GM20431 (cell line): ENCODE measurements at regions not wholly inside any gene's neighbourhood (a gene's known extent, or its start where the extent isn't known, plus 50 kb on each side); places are given as distances from the start of the nearest gene placed in this dataset.
"Not testable (repeated sequence)": the region's sequence is repeated elsewhere in the genome, so short reads cannot be mapped to it uniquely, and the experiment has no call there.

Source experiments
- in situ Hi-C: fragments of 300-500 bp; cut with MseI, MboI; formaldehyde crosslinking; loops from one replicate; pipeline ENCODE4 v1.15.0; 2020; ENCODE audit warnings: low sequenced_read_pairs; ENCODE audit not compliant: unreplicated experiment

DNA sequence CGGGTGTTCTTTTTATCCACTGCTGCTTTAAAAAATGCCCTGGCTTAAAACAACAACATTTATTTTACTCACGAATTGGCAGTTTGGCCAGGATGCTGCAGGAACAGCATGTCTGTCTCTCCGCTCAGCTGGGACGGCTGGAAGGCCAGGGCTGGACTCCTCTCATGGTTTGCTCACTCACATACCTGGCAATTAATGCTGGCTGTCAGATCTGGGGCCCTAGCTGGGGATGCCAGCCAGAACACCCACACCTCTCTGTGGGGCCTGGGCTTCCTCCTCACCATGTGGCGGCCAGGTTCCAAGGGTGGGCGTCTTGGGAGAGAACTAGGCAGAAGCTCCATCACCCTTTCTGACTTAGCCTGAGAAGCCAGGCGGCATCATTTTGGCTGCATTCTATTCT is 189.1 kb upstream of the IL12B start:
- in situ Hi-C loops, result no loop called here

DNA sequence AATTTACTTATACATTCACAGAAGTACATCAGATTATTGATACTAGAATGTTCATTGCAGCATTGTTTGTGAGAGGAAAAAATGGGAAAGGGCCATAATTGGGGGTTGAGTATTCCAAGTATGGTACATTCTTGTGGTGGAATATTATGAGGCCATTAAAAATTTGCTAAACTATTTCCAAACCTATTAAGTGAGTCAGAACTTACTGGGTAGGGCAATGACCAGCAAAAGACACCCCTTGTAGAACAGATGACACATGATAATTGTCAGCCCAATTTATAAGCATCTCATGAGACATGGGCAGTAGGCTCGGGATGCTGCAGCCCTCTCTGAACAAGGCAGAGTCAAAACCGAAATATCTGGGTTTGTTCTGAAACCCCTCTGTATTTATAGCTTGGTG is 192.6 kb upstream of the IL12B start:
- in situ Hi-C loops, result no loop called here

DNA sequence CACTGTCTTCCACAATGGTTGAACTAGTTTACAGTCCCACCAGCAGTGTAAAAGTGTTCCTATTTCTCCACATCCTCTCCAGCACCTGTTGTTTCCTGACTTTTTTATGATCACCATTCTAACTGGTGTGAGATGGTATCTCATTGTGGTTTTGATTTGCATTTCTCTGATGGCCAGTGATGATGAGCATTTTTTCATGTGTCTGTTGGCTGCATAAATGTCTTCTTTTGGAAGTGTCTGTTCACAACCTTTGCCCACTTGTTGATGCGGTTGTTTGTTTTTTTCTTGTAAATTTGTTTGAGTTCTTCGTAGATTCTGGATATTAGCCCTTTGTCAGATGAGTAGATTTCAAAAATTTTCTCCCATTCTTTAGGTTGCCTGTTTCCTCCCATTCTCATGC is 194.0 kb upstream of the IL12B start:
- in situ Hi-C loops, result not testable (repeated sequence)

DNA sequence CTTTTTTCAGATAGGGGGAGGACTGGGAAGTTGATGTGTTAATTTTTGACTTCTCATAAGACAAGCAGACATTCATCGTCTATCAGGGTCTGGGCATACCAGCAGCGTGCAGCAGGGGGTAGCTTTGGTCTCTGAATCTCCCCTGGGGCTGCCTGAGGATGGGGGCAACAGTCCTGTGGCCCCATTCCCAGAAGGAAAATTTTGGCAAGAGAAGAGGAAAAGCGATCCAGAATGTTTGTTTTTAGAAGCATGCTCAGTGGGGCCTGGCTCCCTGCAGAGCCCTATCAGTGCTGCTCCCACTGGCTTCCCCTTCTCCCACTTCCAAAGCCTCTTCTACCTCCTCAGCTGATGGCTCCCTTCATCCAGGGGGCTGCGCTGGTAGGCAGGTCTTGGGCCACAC is 194.8 kb upstream of the IL12B start:
- in situ Hi-C loops, result no loop called here

DNA sequence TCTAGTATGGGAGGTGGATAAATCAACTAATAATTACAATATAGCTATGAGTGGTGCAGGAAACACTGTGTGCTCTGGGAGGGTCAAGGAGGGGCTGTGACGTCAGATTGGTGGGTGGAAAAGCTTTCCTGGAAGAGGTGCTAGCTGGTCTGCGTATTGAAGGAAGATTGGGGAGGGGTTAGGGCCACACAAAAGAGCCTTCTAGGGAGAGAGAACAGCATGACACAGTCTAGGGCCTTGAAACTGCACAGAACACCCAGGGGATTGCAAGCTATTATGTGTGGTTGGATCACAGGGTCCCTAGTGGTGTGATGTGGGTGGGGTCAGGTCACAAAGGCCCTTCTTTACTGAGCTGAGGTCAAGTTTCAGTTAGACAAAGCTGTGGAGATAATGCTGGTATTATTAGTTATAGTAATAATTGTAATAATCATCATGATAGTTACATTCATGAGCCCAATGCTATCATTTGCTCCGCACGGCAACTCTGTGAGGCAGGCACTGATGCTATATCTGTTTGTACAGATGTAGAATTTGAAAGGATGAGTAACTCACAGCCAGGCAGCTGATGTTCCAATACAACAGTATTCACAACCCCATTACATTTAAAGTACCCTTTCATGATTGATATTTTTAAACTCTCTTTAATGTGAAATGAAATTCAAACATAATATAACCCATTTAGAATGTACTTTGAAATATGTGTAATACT is 197.4 kb upstream of the IL12B start:
- in situ Hi-C loops, result no loop called here

DNA sequence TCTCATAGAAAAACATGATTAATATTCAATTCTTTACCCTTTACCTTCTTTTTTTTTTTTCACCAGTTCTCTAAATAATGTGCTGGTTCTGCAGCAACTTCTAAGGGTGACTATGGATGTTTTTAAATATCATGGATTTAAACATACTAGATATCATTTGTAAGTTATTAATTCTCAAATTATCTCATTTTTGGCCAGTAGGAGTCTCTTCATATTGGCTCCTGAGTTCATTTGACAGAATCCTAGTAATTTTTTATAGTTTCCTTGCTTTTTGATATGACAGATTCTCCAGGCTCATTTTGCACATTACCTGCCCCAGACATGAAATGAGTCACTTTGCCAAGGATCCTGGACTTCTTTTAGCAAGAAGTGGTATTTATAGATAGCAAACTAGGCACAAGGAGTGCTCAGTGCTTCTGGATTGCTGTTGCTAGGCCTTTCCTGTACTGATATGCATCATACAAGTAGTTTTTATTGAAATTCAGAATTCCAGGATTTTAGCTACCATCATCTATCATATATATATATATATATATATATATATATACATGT is 201.3 kb upstream of the IL12B start:
- in situ Hi-C loops, result no loop called here

DNA sequence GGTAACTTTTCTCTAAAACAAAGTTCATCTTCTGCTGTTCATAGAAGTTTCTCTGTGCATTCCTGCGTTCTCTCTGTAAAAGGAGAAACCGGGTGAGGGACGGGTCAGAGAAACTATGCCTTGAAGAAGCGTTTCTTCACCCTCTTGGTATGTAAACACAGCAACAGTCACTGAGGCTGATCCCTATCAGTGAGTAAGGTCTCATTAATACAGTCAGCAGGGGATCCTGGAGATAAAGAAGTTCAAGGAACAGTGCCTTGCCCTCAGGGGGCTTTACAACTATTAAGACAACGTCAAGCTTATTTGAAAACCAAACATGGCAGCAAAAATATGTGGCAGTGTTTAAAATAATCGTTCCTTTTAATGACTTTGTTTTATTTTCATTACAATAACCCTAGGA is 202.9 kb upstream of the IL12B start:
- in situ Hi-C loops, result no loop called here

DNA sequence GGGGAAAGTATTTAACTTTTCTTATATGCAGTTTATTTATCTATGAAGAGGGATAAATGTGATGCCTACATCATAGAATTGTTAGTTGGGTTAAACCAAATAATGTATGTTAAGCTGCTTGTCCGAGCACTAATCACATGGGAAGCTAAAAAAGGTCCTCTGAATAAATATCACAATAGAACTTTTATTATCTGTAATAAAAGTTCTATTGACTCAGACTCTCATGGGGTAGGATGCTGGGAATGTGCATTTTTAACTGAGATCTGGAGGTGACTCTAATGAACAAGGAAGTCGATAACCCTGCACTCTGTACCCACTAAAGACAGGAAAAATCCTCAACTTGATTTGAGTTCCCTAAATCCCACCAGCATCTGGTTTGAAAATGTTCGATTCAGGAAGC is 205.9 kb upstream of the IL12B start:
- in situ Hi-C loops, result no loop called here

DNA sequence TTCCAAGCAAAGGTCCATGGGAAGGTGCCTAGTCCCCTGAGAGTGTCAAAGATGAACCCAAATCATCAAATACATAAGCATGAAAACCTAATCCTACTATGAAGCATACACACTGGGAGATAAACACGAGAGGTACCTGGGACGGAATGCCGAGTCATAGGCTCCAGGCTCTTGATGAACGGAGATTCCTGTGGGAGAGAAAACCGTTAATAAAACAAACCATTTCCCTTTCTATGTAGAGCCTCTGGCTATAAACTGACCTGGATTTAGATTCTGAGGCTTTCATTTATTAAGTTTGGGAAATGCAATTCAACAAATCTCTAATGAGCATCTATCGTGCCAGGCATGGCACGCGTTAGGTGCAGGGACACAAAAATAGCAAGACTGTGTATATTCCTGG is 206.4 kb upstream of the IL12B start:
- in situ Hi-C loops, result no loop called here

DNA sequence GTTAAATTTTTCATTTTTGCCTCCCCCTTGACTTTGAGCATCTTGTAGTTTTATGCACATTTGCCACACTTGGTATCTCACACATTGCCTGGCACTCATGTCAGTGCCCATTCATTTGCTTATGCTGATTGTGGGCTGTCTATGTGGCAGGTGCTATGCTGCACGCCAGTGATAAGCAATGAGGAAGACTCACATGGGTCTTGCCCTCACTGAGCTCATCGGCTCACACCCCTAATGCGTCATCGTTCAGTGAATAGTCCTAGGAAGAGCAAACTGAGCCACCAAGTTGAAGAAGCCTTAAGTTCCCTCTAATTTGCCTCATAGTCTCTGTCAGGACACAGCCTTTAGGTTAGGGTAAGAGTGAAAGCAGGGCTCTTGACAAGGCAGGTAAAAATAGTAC is 209.4 kb upstream of the IL12B start:
- in situ Hi-C loops, result no loop called here

DNA sequence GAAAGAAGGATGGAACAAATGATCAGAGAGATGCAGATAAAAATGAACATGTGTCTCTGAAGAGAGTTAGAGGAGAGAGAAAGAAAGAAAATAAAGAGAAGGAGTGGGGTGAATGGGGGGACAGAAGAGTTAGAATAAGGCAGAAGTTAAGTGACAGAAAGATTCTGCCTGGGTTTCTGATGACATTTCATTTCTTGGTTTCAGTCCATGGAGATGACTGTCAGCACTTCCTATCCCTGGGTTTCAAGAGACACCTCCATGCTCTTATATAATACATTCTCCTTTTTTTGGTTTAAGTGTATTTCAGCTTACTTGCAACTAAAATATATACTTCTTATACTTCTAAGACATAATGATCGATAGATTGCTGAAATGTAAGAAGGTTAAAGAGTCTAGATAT is 213.0 kb upstream of the IL12B start:
- in situ Hi-C loops, result no loop called here

DNA sequence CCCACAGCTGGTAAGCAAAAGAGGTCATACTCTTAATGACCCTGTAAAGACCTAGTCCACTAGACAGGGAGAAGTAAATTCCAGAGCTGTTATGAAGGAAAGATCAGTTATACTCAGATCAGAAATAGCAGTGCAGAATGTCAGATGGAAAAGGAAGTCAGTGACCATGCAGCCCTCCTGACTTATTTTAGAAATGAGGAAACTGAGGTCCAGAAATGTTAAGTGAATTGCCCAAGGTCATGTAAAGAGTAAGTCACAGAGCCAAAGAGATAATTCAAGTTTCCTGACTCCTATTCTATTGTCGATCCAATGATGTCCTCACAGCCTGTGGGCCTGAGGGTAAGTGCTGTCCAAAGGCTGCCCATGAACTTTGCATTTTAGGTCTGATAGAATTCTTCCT is 214.9 kb upstream of the IL12B start:
- in situ Hi-C loops, result no loop called here

DNA sequence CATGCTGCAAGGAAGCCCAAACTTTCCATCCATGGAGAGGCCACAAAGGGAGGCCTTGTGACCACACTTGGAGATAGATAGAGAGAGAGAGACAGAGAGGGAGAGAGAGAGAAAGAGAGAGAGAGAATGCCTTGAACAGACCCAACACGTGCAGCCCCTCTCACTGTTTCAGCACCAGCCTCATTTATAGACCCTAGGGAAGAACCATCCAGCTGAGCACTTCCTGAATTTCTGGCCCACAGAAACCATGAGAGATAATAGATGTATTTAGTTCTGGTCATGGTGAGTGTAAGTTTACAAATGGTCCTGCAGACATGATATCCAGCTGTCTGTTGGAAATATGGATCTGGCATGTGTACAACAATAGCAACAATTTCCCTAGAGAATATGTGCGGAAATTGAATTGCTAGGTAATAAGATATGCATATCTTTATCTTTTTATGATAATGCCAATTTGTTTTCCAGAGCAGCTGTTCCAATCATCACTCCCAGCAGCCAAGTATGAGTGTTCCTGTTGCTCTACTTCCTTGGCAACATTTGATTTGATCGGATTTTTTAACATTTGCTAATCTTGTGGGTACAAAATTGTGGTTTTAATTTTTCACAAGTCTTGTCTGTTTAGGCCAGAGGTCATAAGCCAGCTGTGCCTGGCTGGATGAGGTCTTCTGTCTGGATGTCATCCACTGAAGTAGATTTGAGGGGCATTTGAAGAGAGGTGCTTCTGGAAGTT is 217.3 kb upstream of the IL12B start:
- in situ Hi-C loops, result no loop called here

DNA sequence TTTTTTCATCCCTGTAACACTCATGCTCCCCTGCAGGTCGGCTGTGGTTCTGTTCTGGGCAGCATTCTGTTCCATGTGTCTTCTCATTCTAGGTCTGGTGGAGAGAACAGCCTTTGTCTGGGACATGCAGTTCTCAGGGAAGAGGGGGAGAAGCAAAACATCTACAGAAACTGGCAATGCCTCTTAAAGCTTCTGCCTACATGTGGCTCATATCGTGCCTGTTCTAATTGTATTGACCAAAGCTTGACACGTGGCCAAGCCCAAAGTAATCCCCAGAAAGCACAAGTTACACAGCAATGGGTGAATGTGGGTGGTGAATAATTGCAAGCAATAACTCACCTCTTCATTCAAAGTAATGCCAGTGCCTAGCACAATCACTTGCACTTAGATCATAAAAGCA is 218.2 kb upstream of the IL12B start:
- in situ Hi-C loops, result no loop called here

DNA sequence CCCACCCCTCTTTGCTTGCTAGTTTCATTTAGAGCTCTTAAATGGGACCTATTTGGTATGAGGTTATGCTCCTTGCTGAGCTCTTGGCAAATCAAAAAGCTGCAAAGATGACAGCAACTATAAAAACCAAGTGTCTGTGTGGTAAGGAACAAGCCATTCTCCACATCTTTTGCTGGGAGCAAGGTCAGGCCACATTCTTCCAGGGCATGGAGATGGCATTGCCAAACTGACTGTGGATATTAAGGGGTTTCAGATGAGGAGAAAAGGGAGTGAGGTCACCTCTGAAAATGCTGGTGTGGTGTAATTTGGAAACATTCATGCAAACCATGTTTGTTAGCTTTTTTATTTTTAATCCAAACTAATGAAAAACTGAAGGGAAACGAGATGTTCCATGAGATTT is 218.8 kb upstream of the IL12B start:
- in situ Hi-C loops, result no loop called here

DNA sequence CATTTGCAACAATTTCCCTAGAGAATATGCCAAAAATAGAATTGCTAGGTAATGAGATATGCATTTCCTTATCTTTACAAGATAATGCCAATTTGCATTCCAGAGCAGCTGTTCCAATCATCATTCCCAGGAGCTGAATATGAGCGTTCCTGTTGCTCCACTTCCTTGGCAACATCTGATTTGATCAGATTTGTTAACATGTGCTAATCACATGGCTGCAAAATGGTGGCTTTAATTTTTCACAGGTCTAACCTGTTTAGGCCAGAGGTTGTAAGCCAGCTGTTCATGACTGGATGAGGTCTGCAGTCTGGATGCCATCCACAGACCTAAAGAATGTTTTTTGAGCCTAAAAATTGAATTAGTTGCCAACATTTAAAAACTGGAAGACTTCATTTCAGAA is 220.7 kb upstream of the IL12B start:
- in situ Hi-C loops, result no loop called here

DNA sequence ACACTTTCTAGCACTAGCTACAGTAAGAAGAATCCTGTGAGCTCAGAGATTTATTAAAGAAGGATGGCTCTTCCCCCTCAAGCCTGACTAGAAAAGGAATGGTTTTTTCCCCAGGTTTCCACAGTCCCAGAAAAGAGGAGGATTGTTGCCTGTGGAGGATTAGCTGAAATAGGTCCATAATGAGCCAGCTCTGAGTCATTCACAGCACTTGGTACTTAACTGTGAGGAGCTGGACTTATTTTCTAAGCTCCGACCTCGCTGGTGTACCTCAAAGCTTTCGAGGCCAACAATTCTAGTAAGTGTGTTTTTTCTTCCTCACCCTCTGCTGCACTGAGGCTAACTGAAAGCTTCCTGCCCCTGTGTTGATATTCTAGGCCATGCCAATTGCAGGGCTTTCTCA is 222.5 kb upstream of the IL12B start:
- in situ Hi-C loops, result no loop called here

DNA sequence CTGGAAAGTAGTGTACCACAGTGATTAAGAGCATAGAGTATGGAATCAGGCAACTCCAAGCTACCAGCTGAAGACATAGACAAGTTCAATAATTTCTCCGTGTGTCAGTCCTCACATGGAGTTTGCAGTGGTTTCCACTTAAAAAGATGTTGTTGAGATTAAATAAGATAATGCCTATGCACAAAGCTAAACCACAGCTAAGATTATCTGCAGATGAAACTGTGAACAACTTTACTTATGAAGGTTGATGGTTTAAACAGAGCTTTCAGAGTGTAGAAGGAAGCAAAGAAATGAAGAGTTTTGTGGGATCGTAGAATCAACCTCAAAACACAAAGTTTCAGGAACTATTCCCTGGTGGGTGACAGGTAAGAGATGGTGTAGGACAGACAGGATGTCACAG is 223.5 kb upstream of the IL12B start:
- in situ Hi-C loops, result no loop called here

DNA sequence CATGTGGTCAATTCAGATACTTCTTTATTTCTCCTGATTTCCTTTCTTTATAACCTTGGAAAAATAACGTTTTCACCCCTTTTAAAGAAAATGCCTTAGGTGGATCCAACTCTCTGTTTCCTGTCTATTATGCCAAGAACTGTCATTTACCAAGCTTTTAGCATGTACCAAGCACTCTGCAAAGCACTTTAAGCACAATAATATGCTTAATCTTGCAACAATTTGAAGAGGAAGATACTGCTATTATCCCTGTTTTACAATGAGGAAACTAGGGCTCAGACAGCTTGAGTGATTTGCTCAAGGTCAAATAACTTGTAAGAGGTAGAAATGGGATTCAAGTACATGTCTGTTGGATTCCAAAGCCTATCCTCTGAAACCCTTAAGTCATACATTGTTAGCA is 224.8 kb upstream of the IL12B start:
- in situ Hi-C loops, result no loop called here

DNA sequence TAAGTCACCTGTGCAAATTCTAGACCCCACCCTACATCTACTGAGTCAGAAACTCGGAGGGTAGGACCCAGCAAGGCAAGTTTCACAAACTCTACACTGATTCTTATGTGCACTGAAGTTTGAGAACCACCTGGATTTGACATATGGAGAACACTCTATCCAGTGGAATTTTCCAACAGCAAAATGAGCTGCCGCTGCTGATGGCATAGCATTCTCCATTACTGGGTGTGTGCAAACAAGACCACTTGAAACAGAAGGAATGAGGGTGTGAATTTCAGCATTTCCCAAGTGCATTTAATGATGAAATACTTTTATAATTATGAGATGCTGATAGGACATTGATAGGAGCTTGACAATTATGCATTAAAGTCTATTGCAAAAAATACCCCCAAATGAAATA is 229.1 kb upstream of the IL12B start:
- in situ Hi-C loops, result no loop called here

DNA sequence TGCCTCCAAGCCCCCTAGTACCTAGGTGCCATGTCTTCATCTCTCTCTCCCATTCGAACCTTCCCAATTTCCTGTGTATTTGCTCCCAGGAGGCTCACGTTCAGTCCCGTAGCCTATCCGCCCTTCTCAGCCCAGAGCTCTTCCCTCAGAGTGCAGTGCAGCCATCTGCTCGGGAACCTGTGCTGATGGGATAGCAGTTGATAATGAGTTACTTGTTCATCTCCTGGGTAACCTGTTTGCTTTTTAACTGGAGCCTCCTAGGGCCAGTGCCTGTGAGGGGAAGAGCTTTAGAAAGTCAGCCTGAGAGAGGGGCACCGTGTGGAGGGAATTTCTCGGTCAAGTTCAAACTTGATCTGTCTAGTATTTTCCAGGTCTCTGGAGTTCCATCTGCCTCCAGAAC is 229.8 kb upstream of the IL12B start:
- in situ Hi-C loops, result no loop called here

DNA sequence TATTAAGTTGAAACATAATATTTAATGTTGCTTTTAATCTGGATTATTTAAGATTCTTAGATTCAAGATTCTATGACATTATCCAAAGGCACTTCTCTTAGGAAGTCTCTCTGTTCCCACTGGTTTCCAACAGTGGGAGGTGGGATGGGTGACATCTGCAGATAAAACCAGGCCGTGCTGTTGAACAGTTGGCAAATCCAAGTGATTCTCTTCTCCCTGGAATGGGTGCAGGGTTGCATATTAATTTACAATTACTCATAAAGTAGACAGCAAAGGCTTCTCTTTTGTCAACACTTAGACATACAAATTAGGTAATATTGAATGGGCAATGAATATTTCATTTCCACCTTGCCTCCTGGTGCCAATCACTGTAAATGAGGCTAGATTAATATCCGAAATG is 233.7 kb upstream of the IL12B start:
- in situ Hi-C loops, result no loop called here
